Activated T-cell treated with anti-CD3 and anti-CD28 coated beads, Interleukin-2, amount 50 U/mL, for 4 hours (primary cell): ENCODE measurements at regions not wholly inside any gene's neighbourhood (a gene's known extent, or its start where the extent isn't known, plus 50 kb on each side); places are given as distances from the start of the nearest gene placed in this dataset.
"Not testable (repeated sequence)": the region's sequence is repeated elsewhere in the genome, so short reads cannot be mapped to it uniquely, and the experiment has no call there.

Source experiments
- ATAC-seq, 2 donors: fragments of 200-7000 bp; cut with Tn5 transposase; one replicate each; pipeline ENCODE4 v1.10.0; 2021
- DNase-seq: peaks from one replicate; pipeline ENCODE4 v3.0.0-alpha.2; 2020
- H3K27me3 Mint-ChIP-seq: one replicate; pipeline ENCODE4 v1.8.0; 2021; ENCODE audit warnings: low read depth, mixed read lengths
- H3K36me3 Mint-ChIP-seq: one replicate; pipeline ENCODE4 v1.8.0; 2022; ENCODE audit warnings: mixed read lengths; ENCODE audit not compliant: insufficient read depth
- H3K4me1 Mint-ChIP-seq: one replicate; pipeline ENCODE4 v1.8.0; 2021; ENCODE audit warnings: low read depth, mixed read lengths
- H3K4me3 Mint-ChIP-seq: one replicate; pipeline ENCODE4 v1.8.0; 2021; ENCODE audit warnings: mild to moderate bottlenecking, moderate library complexity, mixed read lengths
- H3K9me3 Mint-ChIP-seq: one replicate; pipeline ENCODE4 v1.8.0; 2021; ENCODE audit warnings: mixed read lengths

GRCh38 chr1:65541161-65541560, 120.7 kb downstream of the LEPR start:
- Mint-ChIP-seq H3K9me3 (peaks cover 6% of the 10 kb centered on the region), H3K27me3 (no peaks in the 10 kb centered on the region), H3K4me3 (no peak overlapping the region), H3K36me3 (no peaks in the 10 kb centered on the region), H3K4me1 (no peaks in the 10 kb centered on the region)
- ATAC-seq (no peak), DNase-seq (no peak)

DNA sequence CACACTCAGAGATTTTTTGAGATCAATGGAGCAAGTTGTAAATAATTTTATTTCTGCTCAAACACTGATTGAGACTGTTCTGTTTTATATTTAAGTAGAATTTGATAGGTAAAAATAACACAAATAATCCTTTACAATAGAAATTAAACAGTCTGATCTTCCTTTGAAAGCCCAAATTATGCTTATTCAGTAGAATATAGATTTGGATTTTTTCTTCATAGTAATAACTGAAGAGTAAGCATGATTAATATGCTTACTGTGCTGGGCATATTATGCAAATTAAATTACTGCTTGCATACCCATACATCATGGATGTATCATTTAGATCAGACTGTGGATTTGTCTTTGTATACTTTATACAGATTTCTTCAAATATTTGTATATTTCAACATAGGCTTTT, 121.4 kb downstream of the LEPR start:
- H3K27me3 Mint-ChIP-seq = no peaks in the 10 kb centered on the region
- ATAC-seq (no peak), DNase-seq (no peak)
- H3K4me1 Mint-ChIP-seq = no peaks in the 10 kb centered on the region
- H3K9me3 Mint-ChIP-seq = peaks cover 6% of the 10 kb centered on the region
- H3K36me3 Mint-ChIP-seq = no peaks in the 10 kb centered on the region
- H3K4me3 Mint-ChIP-seq = no peak overlapping the region

DNA sequence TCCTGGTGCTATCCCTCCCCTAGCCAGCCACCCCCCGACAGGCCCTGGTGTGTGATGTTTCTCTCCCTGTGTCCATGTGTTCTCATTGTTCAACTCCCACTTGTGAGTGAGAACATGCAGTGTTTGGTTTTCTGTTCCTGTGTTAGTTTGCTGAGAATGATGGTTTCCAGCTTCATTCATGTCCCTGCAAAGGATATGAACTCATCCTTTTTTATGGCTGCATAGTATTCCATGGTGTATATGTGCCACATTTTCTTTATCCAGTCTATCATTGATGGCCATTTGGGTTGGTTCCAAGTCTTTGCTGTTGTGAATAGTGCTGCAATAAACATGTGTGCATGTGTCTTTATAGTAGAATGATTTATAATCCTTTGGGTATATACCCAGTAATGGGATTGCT, 122.1 kb downstream of the LEPR start:
- ATAC-seq, H3K36me3 Mint-ChIP-seq, H3K4me3 Mint-ChIP-seq, DNase-seq, H3K27me3 Mint-ChIP-seq, H3K4me1 Mint-ChIP-seq, H3K9me3 Mint-ChIP-seq: not testable (repeated sequence)

GRCh38 chr1:65550306-65551010, 130.0 kb downstream of the LEPR start:
- H3K4me1 Mint-ChIP-seq, DNase-seq, H3K27me3 Mint-ChIP-seq, H3K36me3 Mint-ChIP-seq, H3K4me3 Mint-ChIP-seq, ATAC-seq: not testable (repeated sequence)
- H3K9me3 Mint-ChIP-seq = peaks cover 32% of the 10 kb centered on the region

GRCh38 chr1:65552484-65552883, 132.0 kb downstream of the LEPR start:
- not testable (repeated sequence) for ATAC-seq, H3K4me1 Mint-ChIP-seq, H3K4me3 Mint-ChIP-seq, H3K36me3 Mint-ChIP-seq, H3K27me3 Mint-ChIP-seq, DNase-seq
- H3K9me3 Mint-ChIP-seq = peaks cover 46% of the 10 kb centered on the region

DNA sequence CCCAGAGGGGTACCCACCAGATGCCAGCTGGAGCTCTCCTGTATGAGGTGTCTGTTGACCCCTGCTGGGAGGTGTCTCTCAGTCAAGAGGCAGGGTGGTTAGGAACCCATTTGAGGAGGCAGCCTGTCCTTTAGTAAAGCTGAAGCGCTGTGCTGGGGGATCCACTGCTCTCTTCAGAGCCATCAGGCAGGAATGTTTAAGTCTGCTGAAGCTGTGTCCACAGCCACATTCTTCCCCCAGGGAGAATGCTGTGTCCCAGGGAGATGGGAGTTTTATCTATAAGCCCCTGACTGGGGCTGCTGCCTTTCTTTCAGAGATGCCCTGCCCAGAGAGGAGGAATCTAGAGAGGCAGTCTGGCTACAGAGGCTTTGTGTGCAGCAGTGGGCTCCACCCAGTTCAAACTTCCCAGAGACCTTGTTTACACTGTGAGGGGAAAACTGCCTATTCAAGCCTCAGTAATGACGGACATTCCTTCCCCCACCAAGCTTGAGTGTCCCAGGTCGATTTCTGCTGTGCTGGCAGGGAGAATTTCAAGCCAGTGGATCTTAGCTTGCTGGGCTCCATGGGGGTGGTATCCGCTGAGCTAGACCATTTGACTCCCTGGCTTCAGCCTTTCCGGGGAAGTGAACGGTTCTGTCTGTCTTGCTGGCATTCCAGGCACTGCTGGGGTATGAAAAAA, 133.8 kb downstream of the LEPR start:
- H3K9me3 Mint-ChIP-seq = peaks cover 43% of the 10 kb centered on the region
- not testable (repeated sequence) for ATAC-seq, H3K4me3 Mint-ChIP-seq, DNase-seq, H3K27me3 Mint-ChIP-seq, H3K36me3 Mint-ChIP-seq, H3K4me1 Mint-ChIP-seq

DNA sequence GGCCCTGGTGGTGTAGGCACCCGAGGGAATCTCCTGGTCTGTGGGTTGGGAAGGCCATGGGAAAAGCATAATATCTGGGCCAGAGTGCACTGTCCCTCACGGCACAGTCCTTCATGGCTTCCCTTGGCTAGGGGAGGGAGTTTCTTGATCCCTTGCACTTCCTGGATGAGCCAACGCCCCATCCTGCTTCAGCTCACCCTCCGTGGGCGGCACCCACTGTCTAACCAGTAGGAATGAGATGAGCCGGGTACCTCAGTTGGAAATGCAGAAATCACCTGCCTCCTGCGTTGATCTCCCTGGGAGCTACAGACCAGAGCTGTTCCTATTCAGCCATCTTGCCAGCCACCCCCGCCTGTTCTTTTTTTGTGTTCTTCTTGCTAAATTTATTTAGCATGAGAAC, 134.4 kb downstream of the LEPR start:
- Mint-ChIP-seq H3K4me1 (no peaks in the 10 kb centered on the region), H3K9me3 (peaks cover 43% of the 10 kb centered on the region), H3K27me3 (no peaks in the 10 kb centered on the region), H3K4me3 (no peak overlapping the region), H3K36me3 (peaks cover 4% of the 10 kb centered on the region)
- no peak for DNase-seq
- ATAC-seq = no peak

DNA sequence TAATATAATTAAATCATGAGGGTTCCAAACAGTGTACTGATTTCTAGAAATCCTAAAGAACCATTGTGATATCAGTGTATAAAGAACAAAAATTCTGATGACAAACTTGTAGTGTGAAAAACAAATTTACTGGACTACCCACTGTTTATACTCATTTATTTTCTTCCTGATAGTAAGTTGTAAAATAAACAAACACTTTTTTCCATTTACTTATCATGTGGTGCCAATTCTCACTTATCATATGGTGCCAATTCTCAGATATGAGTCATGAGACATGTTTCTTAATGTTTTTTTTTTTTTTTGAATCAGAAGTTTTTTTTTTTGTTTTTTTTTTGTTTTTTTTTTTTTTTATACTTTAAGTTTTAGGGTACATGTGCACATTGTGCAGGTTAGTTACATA, 137.7 kb downstream of the LEPR start:
- ATAC-seq = no peak
- H3K27me3 Mint-ChIP-seq = no peaks in the 10 kb centered on the region
- DNase-seq = no peak
- H3K9me3 Mint-ChIP-seq = peaks cover 17% of the 10 kb centered on the region
- no peak overlapping the region for H3K4me3 Mint-ChIP-seq
- H3K4me1 Mint-ChIP-seq = no peaks in the 10 kb centered on the region
- H3K36me3 Mint-ChIP-seq = no peaks in the 10 kb centered on the region

DNA sequence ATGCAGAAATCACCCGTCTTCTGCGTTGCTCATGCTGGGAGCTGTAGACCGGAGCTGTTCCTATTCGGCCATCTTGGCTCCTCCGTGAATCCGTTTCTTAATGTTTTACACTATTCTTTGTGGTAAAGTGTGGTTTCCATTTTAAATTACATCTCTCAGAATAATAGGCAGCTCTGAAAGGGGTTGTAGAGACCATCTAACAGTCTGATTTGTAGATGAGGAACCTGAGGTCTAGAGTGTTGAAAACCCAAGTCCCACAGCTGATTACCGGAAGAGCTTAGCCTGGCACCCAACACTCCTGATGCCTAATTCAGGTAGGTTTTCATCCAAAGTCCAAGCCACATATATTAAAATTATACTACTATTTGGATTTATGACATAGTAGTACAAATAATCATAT, 144.0 kb downstream of the LEPR start:
- DNase-seq (no peak), ATAC-seq (no peak)
- Mint-ChIP-seq H3K4me3 (no peak overlapping the region), H3K4me1 (no peaks in the 10 kb centered on the region), H3K36me3 (peaks cover 4% of the 10 kb centered on the region), H3K27me3 (no peaks in the 10 kb centered on the region), H3K9me3 (peaks cover 13% of the 10 kb centered on the region)

DNA sequence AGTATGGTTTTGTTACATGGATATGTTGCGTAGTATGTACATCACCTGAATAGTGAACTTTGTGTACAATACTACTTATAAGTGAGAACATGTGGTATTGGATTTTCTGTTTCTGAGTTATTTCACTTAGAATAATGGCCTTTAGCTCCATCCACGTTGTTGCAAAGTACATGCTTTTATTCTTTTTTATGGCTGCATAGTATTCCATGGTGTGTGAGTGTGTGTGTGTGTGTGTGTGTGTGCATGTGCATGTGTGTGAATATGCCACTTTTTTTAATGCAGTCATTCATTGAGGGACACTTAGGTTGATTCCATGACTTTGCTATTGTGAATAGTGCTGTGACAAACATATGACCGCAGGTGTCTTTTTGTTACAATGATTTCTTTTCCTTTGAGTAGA, 147.8 kb downstream of the LEPR start:
- H3K9me3 Mint-ChIP-seq = peaks cover 13% of the 10 kb centered on the region
- no peaks in the 10 kb centered on the region for H3K27me3 Mint-ChIP-seq
- DNase-seq (no peak), ATAC-seq (no peak)
- no peak overlapping the region for H3K4me3 Mint-ChIP-seq
- no peaks in the 10 kb centered on the region for H3K4me1 Mint-ChIP-seq
- H3K36me3 Mint-ChIP-seq = peaks cover 4% of the 10 kb centered on the region

GRCh38 chr1:65572701-65573421, 152.4 kb downstream of the LEPR start:
- Mint-ChIP-seq H3K36me3 (peaks cover 6% of the 10 kb centered on the region), H3K4me1 (no peaks in the 10 kb centered on the region), H3K4me3 (no peak overlapping the region), H3K27me3 (no peaks in the 10 kb centered on the region), H3K9me3 (peaks cover 11% of the 10 kb centered on the region)
- ATAC-seq = no peak
- no peak for DNase-seq

- ATAC-seq (no peak), DNase-seq (no peak)
- Mint-ChIP-seq H3K9me3 (no peaks in the 10 kb centered on the region), H3K27me3 (no peaks in the 10 kb centered on the region), H3K4me1 (no peaks in the 10 kb centered on the region), H3K36me3 (peaks cover 2% of the 10 kb centered on the region), H3K4me3 (no peak overlapping the region)
These were observed 156.8 kb downstream of the LEPR start for GRCh38 chr1:65577278-65577677.

DNA sequence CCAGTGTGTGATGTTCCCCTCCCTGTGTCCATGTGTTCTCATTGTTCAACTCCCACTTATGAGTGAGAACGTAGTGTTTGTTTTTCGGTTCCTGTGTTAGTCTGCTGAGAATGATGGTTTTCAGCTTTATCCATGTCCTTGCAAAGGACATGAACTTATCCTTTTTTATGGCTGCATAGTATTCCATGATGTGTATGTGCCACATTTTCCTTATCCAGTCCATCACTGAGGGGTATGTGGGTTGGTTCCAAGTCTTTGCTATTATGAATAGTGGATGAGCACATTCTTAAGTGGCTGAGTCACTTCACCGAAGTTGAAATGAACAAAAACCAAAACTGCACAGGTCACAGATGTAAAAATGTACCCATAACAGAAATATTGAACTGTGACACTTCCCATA, 157.5 kb downstream of the LEPR start:
- H3K36me3 Mint-ChIP-seq, H3K27me3 Mint-ChIP-seq, H3K9me3 Mint-ChIP-seq, DNase-seq, ATAC-seq, H3K4me3 Mint-ChIP-seq, H3K4me1 Mint-ChIP-seq: not testable (repeated sequence)

DNA sequence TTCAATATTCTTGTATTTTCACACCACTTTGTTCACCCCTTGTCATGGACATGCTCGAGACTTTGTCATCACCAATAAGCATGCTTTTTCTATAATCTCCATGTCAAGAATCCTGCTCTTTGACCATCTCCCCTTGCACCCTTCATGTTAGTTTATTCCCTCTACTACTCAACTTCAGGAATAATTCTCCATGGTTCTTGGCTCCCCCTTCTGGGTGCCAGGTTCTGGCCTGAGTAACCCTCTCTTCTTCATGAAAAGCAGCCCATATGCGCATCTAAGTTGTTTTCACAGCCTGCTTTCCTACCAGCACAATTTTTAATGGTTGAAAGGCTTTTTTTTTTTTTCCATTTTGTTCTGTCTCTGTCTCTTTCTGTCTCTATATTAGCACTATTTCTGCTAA, 160.7 kb downstream of the LEPR start:
- H3K4me3 Mint-ChIP-seq = no peak overlapping the region
- no peaks in the 10 kb centered on the region for H3K27me3 Mint-ChIP-seq
- no peaks in the 10 kb centered on the region for H3K4me1 Mint-ChIP-seq
- peaks cover 2% of the 10 kb centered on the region for H3K36me3 Mint-ChIP-seq
- H3K9me3 Mint-ChIP-seq = peaks cover 5% of the 10 kb centered on the region
- ATAC-seq = no peak
- no peak for DNase-seq

DNA sequence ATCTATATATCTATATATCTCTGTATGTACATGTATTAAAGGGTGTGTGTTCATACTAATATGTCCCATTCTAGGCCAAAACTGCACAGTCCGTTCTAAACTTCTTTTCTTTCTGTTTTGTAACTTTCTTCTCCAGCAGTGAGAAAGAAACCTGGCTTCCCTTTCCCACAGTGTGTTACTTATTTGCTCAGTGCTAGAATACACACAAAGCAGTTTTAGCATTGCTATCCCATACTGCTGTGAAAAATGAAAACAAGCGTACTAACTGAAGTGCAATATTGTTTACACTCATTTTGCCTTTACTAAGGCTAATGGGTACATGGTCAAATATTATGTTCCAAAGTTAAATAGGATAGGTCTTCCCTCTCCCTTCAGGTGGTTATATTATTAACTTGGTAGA, 163.9 kb downstream of the LEPR start:
- ATAC-seq (no peak), DNase-seq (no peak)
- Mint-ChIP-seq H3K27me3 (no peaks in the 10 kb centered on the region), H3K36me3 (no peaks in the 10 kb centered on the region), H3K4me3 (no peak overlapping the region), H3K4me1 (no peaks in the 10 kb centered on the region), H3K9me3 (peaks cover 5% of the 10 kb centered on the region)
